ENCODE measurements at regions not wholly inside any gene's neighbourhood (a gene's known extent, or its start where the extent isn't known, plus 50 kb on each side); places are given as distances from the start of the nearest gene placed in this dataset.
A peak's percentile ranks its signal among the peaks of the same experiment; 100 is the strongest.

GRCh38 chr2:217336694-217337093 is 476.8 kb upstream of the TNP1 start:
- no peak overlapping the region for H3K4me2 ChIP-seq (ENCODE audit: low read depth, low read length)
- FAIRE-seq = no peak
- in situ Hi-C loops (cut with HindIII; ENCODE audit: extremely low pct_ligation_motif_present, low pct_unique_long_range_greater_than_20kb) (loop anchor here (25.0 kb wide), 1 partner anchor 824 kb away; no protein-coding TSS in a partner anchor), intact Hi-C loops (cut with micrococcal nuclease; ENCODE audit: unreplicated experiment) (loop anchor here (10.0 kb wide), 1 partner anchor 642 kb away; the partner anchor contains the start of gene IGFBP5)
- no peak overlapping the region for H3K9ac ChIP-seq (ENCODE audit: insufficient read depth, low read depth, low read length)
- ChIA-PET POLR2A (no interaction called here), CTCF (ENCODE audit: low intra/inter-chr PET ratio, low total read pairs) (no interaction called here)
- no peaks in the 10 kb centered on the region for H3K9me3 ChIP-seq (ENCODE audit: low read length)
- no peak for ATAC-seq
- no peak overlapping the region for H3K27ac ChIP-seq (ENCODE audit: extremely low read length, insufficient read depth, low read length)
- H3K4me3 ChIP-seq (replicated peaks in 1 of 3; ENCODE audit: insufficient read depth in 1 of 3, low read depth in 2 of 3, low read length in 3 of 3) = no peak overlapping the region
- no peak overlapping the region for H2AFZ ChIP-seq (ENCODE audit: low read length)
- no peaks in the 10 kb centered on the region for H3K79me2 ChIP-seq (ENCODE audit: insufficient read depth, low read length)
- DNase-seq (ENCODE audit: low spot score) = no peak
- no peaks in the 10 kb centered on the region for H3K36me3 ChIP-seq (replicated peaks in 1 of 2; ENCODE audit: control insufficient read depth in 1 of 2, insufficient read depth in 2 of 2, low read length in 2 of 2)
- H4K20me1 ChIP-seq (ENCODE audit: insufficient read depth, low read length) = no peaks in the 10 kb centered on the region
- peaks cover 72% of the 10 kb centered on the region for H3K4me1 ChIP-seq (ENCODE audit: insufficient read depth, low read length)
- BruUV-seq (replicated peaks) = no TSS peak
- TF ChIP-seq, protein P1, sequence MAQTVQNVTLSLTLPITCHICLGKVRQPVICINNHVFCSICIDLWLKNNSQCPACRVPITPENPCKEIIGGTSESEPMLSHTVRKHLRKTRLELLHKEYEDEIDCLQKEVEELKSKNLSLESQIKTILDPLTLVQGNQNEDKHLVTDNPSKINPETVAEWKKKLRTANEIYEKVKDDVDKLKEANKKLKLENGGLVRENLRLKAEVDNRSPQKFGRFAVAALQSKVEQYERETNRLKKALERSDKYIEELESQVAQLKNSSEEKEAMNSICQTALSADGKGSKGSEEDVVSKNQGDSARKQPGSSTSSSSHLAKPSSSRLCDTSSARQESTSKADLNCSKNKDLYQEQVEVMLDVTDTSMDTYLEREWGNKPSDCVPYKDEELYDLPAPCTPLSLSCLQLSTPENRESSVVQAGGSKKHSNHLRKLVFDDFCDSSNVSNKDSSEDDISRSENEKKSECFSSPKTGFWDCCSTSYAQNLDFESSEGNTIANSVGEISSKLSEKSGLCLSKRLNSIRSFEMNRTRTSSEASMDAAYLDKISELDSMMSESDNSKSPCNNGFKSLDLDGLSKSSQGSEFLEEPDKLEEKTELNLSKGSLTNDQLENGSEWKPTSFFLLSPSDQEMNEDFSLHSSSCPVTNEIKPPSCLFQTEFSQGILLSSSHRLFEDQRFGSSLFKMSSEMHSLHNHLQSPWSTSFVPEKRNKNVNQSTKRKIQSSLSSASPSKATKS (CRISPR knock-in tag; IDR thresholded peaks at IDR 0.05) = no peak
- TF ChIP-seq WIZ (CRISPR knock-in tag; IDR thresholded peaks at IDR 0.05) (no peak), SMAD1 (CRISPR knock-in tag; IDR thresholded peaks at IDR 0.05; ENCODE audit: borderline replicate concordance, low read depth) (no peak)
- no peaks in the 10 kb centered on the region for H3K27me3 ChIP-seq (ENCODE audit: control insufficient read depth in 1 of 2, insufficient read depth in 2 of 2, low read length in 2 of 2)
- WGBS (ENCODE audit: low lambda C conversion rate) = 61% methylated on average over 4 of the region's 4 CpGs

GRCh38 chr2:217335341-217335966 is 475.6 kb upstream of the TNP1 start:
- Histone ChIP-seq H3K36me3 (replicated peaks in 1 of 2; ENCODE audit: control insufficient read depth in 1 of 2, insufficient read depth in 2 of 2, low read length in 2 of 2) (no peaks in the 10 kb centered on the region), H3K9ac (ENCODE audit: insufficient read depth, low read depth, low read length) (no peak overlapping the region), H3K4me3 (replicated peaks in 1 of 3; ENCODE audit: insufficient read depth in 1 of 3, low read depth in 2 of 3, low read length in 3 of 3) (no peak overlapping the region), H3K79me2 (ENCODE audit: insufficient read depth, low read length) (no peaks in the 10 kb centered on the region), H3K27me3 (ENCODE audit: control insufficient read depth in 1 of 2, insufficient read depth in 2 of 2, low read length in 2 of 2) (no peaks in the 10 kb centered on the region), H3K27ac (ENCODE audit: extremely low read length, insufficient read depth, low read length) (no peak overlapping the region), H3K4me2 (ENCODE audit: low read depth, low read length) (no peak overlapping the region), H2AFZ (ENCODE audit: low read length) (no peak overlapping the region), H3K9me3 (ENCODE audit: low read length) (no peaks in the 10 kb centered on the region), H4K20me1 (ENCODE audit: insufficient read depth, low read length) (no peaks in the 10 kb centered on the region), H3K4me1 (ENCODE audit: insufficient read depth, low read length) (peaks cover 83% of the 10 kb centered on the region)
- in situ Hi-C loops (cut with HindIII; ENCODE audit: extremely low pct_ligation_motif_present, low pct_unique_long_range_greater_than_20kb) (loop anchor here (25.0 kb wide), 1 partner anchor 823 kb away; no protein-coding TSS in a partner anchor), intact Hi-C loops (cut with micrococcal nuclease; ENCODE audit: unreplicated experiment) (loop anchor here (10.0 kb wide), 1 partner anchor 641 kb away; the partner anchor contains the start of gene IGFBP5)
- CTCF ChIA-PET (ENCODE audit: low intra/inter-chr PET ratio, low total read pairs) = no interaction called here
- FAIRE-seq (no peak), ATAC-seq (peak; percentile 8; the same call in 1 of the 3 replicates), DNase-seq (ENCODE audit: low spot score) (peak; percentile 60)
- no TSS peak for BruUV-seq (replicated peaks)
- POLR2A ChIA-PET = no interaction called here
- WGBS (ENCODE audit: low lambda C conversion rate) = 49% methylated on average over 5 of the region's 5 CpGs
- TF ChIP-seq ZNF549 (CRISPR knock-in tag; IDR thresholded peaks at IDR 0.05) = no peak
- TF ChIP-seq ZNF646 (CRISPR knock-in tag; IDR thresholded peaks at IDR 0.05) = no peak
- TF ChIP-seq RARA (CRISPR knock-in tag; IDR thresholded peaks at IDR 0.05) = peak; percentile 66; the same call in 1 of the 2 replicates
